GM10248 (cell line): ENCODE measurements at regions not wholly inside any gene's neighbourhood (a gene's known extent, or its start where the extent isn't known, plus 50 kb on each side); places are given as distances from the start of the nearest gene placed in this dataset.

Experiments used
- CTCF ChIA-PET: fragments of 300-600 bp; sonication (Branson Sonifier 250); formaldehyde crosslinking; extraction: SDS; loops from one replicate; lab custom pipeline; 2021; ENCODE audit warnings: antibody characterized with exemption; lab: Yijun Ruan, JAX
- POLR2A ChIA-PET: fragments of 350-650 bp; sonication (Branson Sonifier 250); formaldehyde crosslinking; extraction: SDS; loops from one replicate; lab custom pipeline; 2020; ENCODE audit warnings: antibody characterized with exemption; lab: Yijun Ruan, JAX
- DNase-seq: peaks from one replicate; pipeline ENCODE4 v3.0.0; 2012; ENCODE audit errors: extremely low spot score
- CTCF ChIP-seq: IDR thresholded peaks from 2 replicates; pipeline ENCODE4 v1.5.1; 2012; ENCODE audit warnings: mild to moderate bottlenecking, low read depth; ENCODE audit errors: extremely low read depth, missing control alignments, control extremely low read depth

GRCh38 chr12:105461944-105462762 is 131.7 kb downstream of the C12orf75 start:
- no peak for TF ChIP-seq CTCF
- POLR2A ChIA-PET, result no interaction called here
- CTCF ChIA-PET, result interaction anchor here (1.1 kb wide), 1 partner anchor 42 kb away, joined by 3 read pairs; no protein-coding TSS in a partner anchor
- no peak for DNase-seq

- DNase-seq, result no peak
- TF ChIP-seq CTCF, result no peak
- CTCF ChIA-PET, result interaction anchor here (1.1 kb wide), 1 partner anchor 42 kb away, joined by 3 read pairs; no protein-coding TSS in a partner anchor
- POLR2A ChIA-PET, result no interaction called here
Observed at GRCh38 chr12:105462831-105463230, 132.3 kb downstream of the C12orf75 start.

GRCh38 chr12:105464406-105464805 is 133.9 kb downstream of the C12orf75 start:
- CTCF ChIA-PET, result interaction anchor here (1.5 kb wide), 1 partner anchor 10 kb away, joined by 5 read pairs; no protein-coding TSS in a partner anchor
- DNase-seq, result no peak
- no peak for TF ChIP-seq CTCF
- POLR2A ChIA-PET, result no interaction called here

- POLR2A ChIA-PET, result no interaction called here
- CTCF ChIA-PET, result no interaction called here
- TF ChIP-seq CTCF, result no peak
- no peak for DNase-seq
Observed at GRCh38 chr12:105466231-105466900, 135.9 kb downstream of the C12orf75 start.

- no peak for DNase-seq
- TF ChIP-seq CTCF, result no peak
- ChIA-PET CTCF (no interaction called here), POLR2A (no interaction called here)
Observed at GRCh38 chr12:105466901-105467598, 136.6 kb downstream of the C12orf75 start.

- DNase-seq, result no peak
- TF ChIP-seq CTCF, result no peak
- ChIA-PET CTCF (interaction anchor here (0.6 kb wide), 1 partner anchor 9 kb away, joined by 3 read pairs; no protein-coding TSS in a partner anchor), POLR2A (no interaction called here)
Observed at GRCh38 chr12:105467710-105468366, 137.3 kb downstream of the C12orf75 start.
